ENCODE measurements at regions not wholly inside any gene's neighbourhood (a gene's known extent, or its start where the extent isn't known, plus 50 kb on each side); places are given as distances from the start of the nearest gene placed in this dataset.

GRCh38 chr6:7468382-7469081 is 72.9 kb upstream of the DSP start:
- peak; percentile 79 for DNase-seq (ENCODE audit: low read depth)

GRCh38 chr6:7469696-7470095 is 71.8 kb upstream of the DSP start:
- DNase-seq (ENCODE audit: low read depth): peak; percentile 60

GRCh38 chr6:7471171-7471570 is 70.3 kb upstream of the DSP start:
- no peak for DNase-seq (ENCODE audit: low read depth)

- DNase-seq (ENCODE audit: low read depth): no peak
These were observed 67.4 kb upstream of the DSP start for GRCh38 chr6:7473805-7474719.

GRCh38 chr6:7475081-7475480 is 66.4 kb upstream of the DSP start:
- no peak for DNase-seq (ENCODE audit: low read depth)

- peak; percentile 90 for DNase-seq (ENCODE audit: low read depth)
These were observed 61.6 kb upstream of the DSP start for GRCh38 chr6:7479801-7480266.

GRCh38 chr6:7484666-7485065 is 56.8 kb upstream of the DSP start:
- no peak for DNase-seq (ENCODE audit: low read depth)

GRCh38 chr6:7486951-7487350 is 54.5 kb upstream of the DSP start:
- no peak for DNase-seq (ENCODE audit: low read depth)

GRCh38 chr6:7488494-7488893 is 53.0 kb upstream of the DSP start:
- no peak for DNase-seq (ENCODE audit: low read depth)

GRCh38 chr6:7489376-7489775 is 52.1 kb upstream of the DSP start:
- DNase-seq (ENCODE audit: low read depth): no peak

Data from M059J (cell line).